T-helper 9 cell (primary cell): ENCODE measurements at regions not wholly inside any gene's neighbourhood (a gene's known extent, or its start where the extent isn't known, plus 50 kb on each side); places are given as distances from the start of the nearest gene placed in this dataset.
"Not testable (repeated sequence)": the region's sequence is repeated elsewhere in the genome, so short reads cannot be mapped to it uniquely, and the experiment has no call there.

Source experiments
- DNase-seq: peaks from one replicate; pipeline ENCODE4 v3.0.0-alpha.2; 2020

GRCh38 chr3:157618075-157618760, 115.0 kb upstream of the VEPH1 start:
- DNase-seq, result no peak

- DNase-seq, result no peak
These were observed 111.7 kb upstream of the VEPH1 start for GRCh38 chr3:157614896-157615295.

- no peak for DNase-seq
These were observed 108.4 kb upstream of the VEPH1 start for GRCh38 chr3:157611536-157612076.

- no peak for DNase-seq
These were observed 107.8 kb upstream of the VEPH1 start for GRCh38 chr3:157610876-157611535.

- no peak for DNase-seq
These were observed 104.7 kb upstream of the VEPH1 start for GRCh38 chr3:157607826-157608405.

- no peak for DNase-seq
These were observed 103.6 kb upstream of the VEPH1 start for GRCh38 chr3:157606852-157607197.

- DNase-seq, result peak; percentile 38
These were observed 103.0 kb upstream of the VEPH1 start for GRCh38 chr3:157606011-157606851.

GRCh38 chr3:157605356-157605755, 102.1 kb upstream of the VEPH1 start:
- no peak for DNase-seq

- DNase-seq, result no peak
These were observed 99.2 kb upstream of the VEPH1 start for GRCh38 chr3:157602424-157602823.

- DNase-seq, result no peak
These were observed 92.0 kb upstream of the VEPH1 start for GRCh38 chr3:157595259-157595658.

GRCh38 chr3:157594413-157594812, 91.2 kb upstream of the VEPH1 start:
- no peak for DNase-seq

- DNase-seq, result no peak
These were observed 89.6 kb upstream of the VEPH1 start for GRCh38 chr3:157592769-157593168.

- DNase-seq, result no peak
These were observed 87.1 kb upstream of the VEPH1 start for GRCh38 chr3:157590273-157590672.

GRCh38 chr3:157589211-157589610, 86.0 kb upstream of the VEPH1 start:
- DNase-seq, result no peak

- DNase-seq, result no peak
These were observed 85.3 kb upstream of the VEPH1 start for GRCh38 chr3:157588386-157589060.

- no peak for DNase-seq
These were observed 83.1 kb upstream of the VEPH1 start for GRCh38 chr3:157586293-157586692.

GRCh38 chr3:157585386-157585785, 82.2 kb upstream of the VEPH1 start:
- DNase-seq, result no peak

GRCh38 chr3:157582637-157582973, 79.4 kb upstream of the VEPH1 start:
- no peak for DNase-seq

GRCh38 chr3:157581956-157582636, 78.9 kb upstream of the VEPH1 start:
- not testable (repeated sequence) for DNase-seq

GRCh38 chr3:157581371-157581770, 78.2 kb upstream of the VEPH1 start:
- DNase-seq, result no peak

- no peak for DNase-seq
These were observed 75.0 kb upstream of the VEPH1 start for GRCh38 chr3:157578181-157578580.

- DNase-seq, result no peak
These were observed 71.3 kb upstream of the VEPH1 start for GRCh38 chr3:157574531-157574930.
